HG02588 (cell line): ENCODE measurements at regions not wholly inside any gene's neighbourhood (a gene's known extent, or its start where the extent isn't known, plus 50 kb on each side); places are given as distances from the start of the nearest gene placed in this dataset.

Source experiments
- ATAC-seq: cut with Tn5 transposase; IDR thresholded peaks from one replicate; pipeline ENCODE4 v1.9.1; 2021; ENCODE audit warnings: mild to moderate bottlenecking, moderate library complexity; ENCODE audit not compliant: unreplicated experiment

DNA sequence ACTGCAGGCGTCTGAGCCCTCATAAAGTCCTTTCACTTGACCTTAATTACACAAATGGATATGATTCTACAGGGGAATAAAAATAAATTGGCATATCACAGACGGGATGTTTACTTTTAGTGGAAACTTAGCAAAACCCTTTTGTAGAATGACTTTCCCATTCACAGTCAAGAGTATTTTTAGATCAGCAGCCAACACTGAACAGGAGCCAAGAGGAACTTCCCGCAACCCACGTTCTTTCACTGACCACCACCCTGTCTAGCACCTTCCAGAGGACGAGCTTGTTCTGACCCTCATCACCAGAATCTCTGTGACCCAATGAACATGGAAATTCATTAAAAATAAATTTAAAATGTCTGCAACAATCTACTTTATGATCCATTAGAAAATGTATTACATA, 119.0 kb upstream of the SNTG2 start:
- ATAC-seq = no peak

GRCh38 chr2:831225-831536, 119.5 kb upstream of the SNTG2 start:
- no peak for ATAC-seq

GRCh38 chr2:830419-831224, 120.0 kb upstream of the SNTG2 start:
- no peak for ATAC-seq

GRCh38 chr2:829047-829446, 121.6 kb upstream of the SNTG2 start:
- ATAC-seq = no peak

- ATAC-seq = no peak
Measured at GRCh38 chr2:824954-825353, 125.7 kb upstream of the SNTG2 start.

- ATAC-seq = no peak
Measured at GRCh38 chr2:824524-824923, 126.1 kb upstream of the SNTG2 start.

- ATAC-seq = no peak
Measured at GRCh38 chr2:821546-821945, 129.1 kb upstream of the SNTG2 start.

DNA sequence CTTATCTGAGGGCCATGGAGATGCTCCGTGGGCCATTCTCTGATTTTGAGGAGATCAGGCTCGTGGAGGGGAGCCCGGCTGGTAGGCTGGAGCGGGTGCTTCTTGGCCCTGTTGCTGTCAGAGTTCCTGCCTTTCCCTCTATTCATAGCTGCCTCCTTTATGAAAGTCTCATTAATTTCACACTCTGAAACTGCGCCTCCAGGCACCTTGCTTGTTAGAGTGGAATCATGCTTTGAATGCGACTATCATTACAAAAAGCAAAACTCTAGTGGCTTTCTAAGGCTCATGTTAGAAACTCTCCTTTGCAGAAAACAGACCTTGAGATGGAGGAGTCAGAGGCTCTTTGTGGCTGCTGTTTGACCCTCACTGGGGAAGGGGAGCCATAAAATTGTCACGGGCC, 131.0 kb upstream of the SNTG2 start:
- no peak for ATAC-seq

DNA sequence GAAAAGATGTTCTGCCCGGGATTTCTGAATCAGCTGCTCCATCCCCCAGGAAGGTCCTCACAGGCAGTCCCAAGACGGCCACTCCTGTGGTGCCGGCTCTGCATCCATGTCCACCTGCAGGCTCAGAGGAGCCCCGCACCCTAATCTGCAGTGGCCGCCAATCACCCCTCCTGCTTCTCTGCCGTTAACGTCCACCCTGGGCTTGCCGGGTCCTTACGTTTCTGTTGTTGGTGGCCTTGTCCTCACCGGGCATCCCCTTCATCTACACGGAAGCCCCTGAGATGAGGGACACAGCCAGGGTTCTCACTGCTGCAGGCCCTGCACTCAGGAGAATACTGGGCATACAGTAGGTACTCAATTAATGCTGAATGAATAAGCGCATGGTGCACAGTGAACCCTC, 131.5 kb upstream of the SNTG2 start:
- ATAC-seq = no peak

DNA sequence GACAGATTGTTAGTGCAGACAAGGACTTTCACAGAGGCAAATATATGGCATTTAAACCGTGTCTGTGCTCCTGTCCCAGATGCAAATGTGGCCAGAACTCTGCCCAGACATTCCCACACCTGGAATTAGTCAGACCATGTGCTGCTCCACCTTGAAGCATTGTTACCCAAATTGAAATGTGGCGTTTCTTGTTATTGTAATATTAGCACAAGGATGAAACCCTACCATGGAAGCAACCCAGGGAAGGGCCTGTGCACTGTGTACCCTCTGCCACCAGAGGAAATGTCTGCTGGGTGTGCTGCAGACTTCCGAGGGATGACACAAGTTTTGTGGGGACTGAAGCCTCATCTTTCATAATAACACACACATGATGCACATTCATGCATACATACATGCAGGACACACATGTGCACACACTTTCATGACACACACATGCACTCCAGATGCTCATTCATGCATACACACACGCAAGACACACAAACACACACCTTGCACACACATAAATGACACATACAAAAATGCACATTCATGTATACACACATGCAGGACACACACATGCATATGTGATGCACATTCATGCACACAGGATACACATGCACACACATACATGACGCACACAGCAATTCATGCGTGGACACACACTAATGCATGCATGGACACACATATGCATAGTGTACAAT, 133.2 kb upstream of the SNTG2 start:
- ATAC-seq = no peak

- ATAC-seq = no peak
Measured at GRCh38 chr2:816278-816677, 134.4 kb upstream of the SNTG2 start.

GRCh38 chr2:810397-810796, 133.2 kb upstream of the TMEM18 start:
- no peak for ATAC-seq

GRCh38 chr2:807300-807699, 130.1 kb upstream of the TMEM18 start:
- ATAC-seq = no peak

GRCh38 chr2:805664-806063, 128.5 kb upstream of the TMEM18 start:
- no peak for ATAC-seq

DNA sequence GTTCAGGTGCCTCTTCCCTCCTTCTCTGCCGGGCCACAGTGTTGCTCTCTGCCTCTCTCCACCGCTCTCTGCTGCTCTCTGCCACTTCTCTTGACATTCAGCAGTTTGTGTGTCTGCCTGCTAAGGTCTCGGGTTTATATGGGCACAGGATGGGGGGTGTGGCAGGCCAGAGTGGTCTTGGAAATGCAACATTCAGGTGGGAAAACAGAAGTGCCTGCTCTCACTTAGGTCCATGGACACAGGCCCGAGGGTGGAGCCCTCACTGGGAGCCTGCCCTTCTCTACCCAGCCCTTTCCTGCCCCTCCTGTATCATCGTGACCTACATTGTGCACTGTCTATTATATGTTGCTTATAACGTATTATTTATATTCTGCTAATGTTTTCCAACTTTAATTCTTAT, 120.8 kb upstream of the TMEM18 start:
- no peak for ATAC-seq

GRCh38 chr2:797556-797955, 120.3 kb upstream of the TMEM18 start:
- no peak for ATAC-seq

- ATAC-seq = no peak
Measured at GRCh38 chr2:796141-796985, 119.2 kb upstream of the TMEM18 start.

DNA sequence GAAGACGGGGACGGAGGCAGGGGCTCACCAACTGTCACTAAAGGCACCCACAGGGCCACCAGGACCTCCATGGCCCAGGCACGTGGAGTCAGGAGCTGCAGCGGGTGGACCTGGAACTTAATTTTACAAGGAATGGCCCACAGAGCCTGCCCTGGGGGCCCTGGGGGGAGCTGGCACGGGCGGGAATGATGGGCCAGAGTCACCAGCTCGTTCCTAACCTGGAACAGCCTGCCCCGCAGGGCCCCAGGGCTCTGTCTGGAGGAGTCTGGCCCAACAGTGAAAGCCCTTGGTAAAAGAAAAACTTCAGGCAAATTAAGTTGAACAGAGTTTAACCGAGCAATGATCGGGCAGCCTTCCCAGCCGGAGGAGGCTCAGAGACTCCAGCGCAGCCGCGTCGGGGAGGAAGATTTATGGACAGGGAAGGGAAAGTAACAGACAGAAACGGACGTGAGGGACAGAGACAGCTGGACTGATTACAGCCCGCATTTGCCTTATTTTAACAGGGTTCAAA, 118.4 kb upstream of the TMEM18 start:
- no peak for ATAC-seq

DNA sequence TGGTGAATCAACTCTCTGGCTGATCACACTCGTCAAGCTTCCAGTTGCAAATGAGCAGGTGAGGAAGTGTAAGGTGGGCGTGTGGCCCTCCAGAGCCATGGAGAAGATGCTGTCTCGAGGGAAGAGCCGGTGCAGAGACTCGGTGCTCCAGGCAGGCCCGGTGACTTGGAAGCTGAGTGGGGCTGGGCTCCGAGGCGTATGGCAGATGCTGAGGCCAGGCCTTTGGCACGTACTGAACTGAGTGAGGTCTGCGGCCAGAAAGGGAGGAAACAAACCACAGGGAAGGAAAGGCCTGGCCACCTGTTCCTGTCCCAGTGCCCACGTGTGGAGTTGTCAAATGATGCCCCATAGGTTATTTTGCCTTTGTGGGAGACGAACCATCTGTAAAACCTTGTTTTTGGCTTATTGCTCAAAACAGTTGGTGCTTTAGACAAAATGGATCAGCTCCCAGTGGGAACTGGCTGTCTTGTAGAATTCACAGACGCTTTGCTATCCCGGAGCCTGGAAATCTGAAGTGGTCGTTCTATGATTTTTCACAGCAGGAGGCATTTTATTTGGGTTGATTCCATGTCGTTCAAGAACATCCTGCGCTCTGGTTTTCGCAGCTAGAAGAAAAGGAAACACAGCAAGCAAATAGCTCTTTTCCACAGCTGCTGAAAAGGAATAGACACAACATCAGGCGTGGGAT, 117.5 kb upstream of the TMEM18 start:
- no peak for ATAC-seq

- no peak for ATAC-seq
Measured at GRCh38 chr2:793236-793635, 116.0 kb upstream of the TMEM18 start.

GRCh38 chr2:792687-793086, 115.5 kb upstream of the TMEM18 start:
- no peak for ATAC-seq
